H9 (cell line): ENCODE measurements at regions not wholly inside any gene's neighbourhood (a gene's known extent, or its start where the extent isn't known, plus 50 kb on each side); places are given as distances from the start of the nearest gene placed in this dataset.

Source experiments
- DNase-seq: peaks from one replicate; pipeline ENCODE4 v3.0.0-alpha.2; 2017
- H2AFZ ChIP-seq: one replicate; pipeline ENCODE4 v1.6.1; 2013; ENCODE audit warnings: mild to moderate bottlenecking, low read length, control low read depth, moderate library complexity
- H2AK5ac ChIP-seq: 2 replicates; pipeline ENCODE4 v1.6.1; 2013; ENCODE audit warnings: low read length, control low read depth, mixed read lengths; ENCODE audit not compliant: insufficient read length
- H2BK120ac ChIP-seq: one replicate; pipeline ENCODE4 v1.6.1; 2013; ENCODE audit warnings: low read depth, mild to moderate bottlenecking, low read length, control low read depth, inconsistent platforms; ENCODE audit not compliant: poor library complexity, severe bottlenecking
- H2BK12ac ChIP-seq: 2 replicates; pipeline ENCODE4 v1.6.1; 2013; ENCODE audit warnings: low read length, control low read depth, mixed read lengths, low read depth; ENCODE audit not compliant: insufficient read length
- H2BK15ac ChIP-seq: 2 replicates; pipeline ENCODE4 v1.6.1; 2013; ENCODE audit warnings: low read depth, low read length, control low read depth
- H2BK20ac ChIP-seq: one replicate; pipeline ENCODE4 v1.6.1; 2013; ENCODE audit warnings: low read depth, mild to moderate bottlenecking, low read length, control low read depth, inconsistent platforms; ENCODE audit not compliant: poor library complexity, severe bottlenecking
- H2BK5ac ChIP-seq: 2 replicates; pipeline ENCODE4 v1.6.1; 2013; ENCODE audit warnings: low read length, control low read depth, mixed read lengths; ENCODE audit not compliant: insufficient read length
- H3K14ac ChIP-seq: 2 replicates; pipeline ENCODE4 v1.6.1; 2013; ENCODE audit warnings: low read length, control low read depth; ENCODE audit not compliant: insufficient read depth
- H3K18ac ChIP-seq: 2 replicates; pipeline ENCODE4 v1.6.1; 2013; ENCODE audit warnings: low read depth, mild to moderate bottlenecking, mixed read lengths, low read length, control low read depth; ENCODE audit not compliant: insufficient read length
- H3K23ac ChIP-seq: 2 replicates; pipeline ENCODE4 v1.6.1; 2013; ENCODE audit warnings: low read length, control low read depth, mixed read lengths, low read depth; ENCODE audit not compliant: insufficient read length
- H3K23me2 ChIP-seq: 2 replicates; pipeline ENCODE4 v1.6.1; 2013; ENCODE audit warnings: low read depth, mild to moderate bottlenecking, mixed read lengths, low read length, control low read depth; ENCODE audit not compliant: insufficient read length, poor library complexity, severe bottlenecking
- H3K27ac ChIP-seq: 2 replicates; pipeline ENCODE4 v1.5.1; 2013; ENCODE audit warnings: low read length, control low read depth, mixed read lengths, low read depth; ENCODE audit not compliant: insufficient read length
- H3K27me3 ChIP-seq: 2 replicates; pipeline ENCODE4 v1.6.1; 2013; ENCODE audit warnings: low read length, control low read depth, inconsistent platforms; ENCODE audit not compliant: insufficient read depth
- H3K4ac ChIP-seq: 2 replicates; pipeline ENCODE4 v1.6.1; 2013; ENCODE audit warnings: low read depth, mild to moderate bottlenecking, control low read depth, inconsistent platforms, low read length, moderate library complexity
- H3K4me1 ChIP-seq: 2 replicates; pipeline ENCODE4 v1.6.1; 2013; ENCODE audit warnings: low read length, control low read depth, inconsistent platforms; ENCODE audit not compliant: insufficient read depth
- H3K4me2 ChIP-seq: 2 replicates; pipeline ENCODE4 v1.6.1; 2013; ENCODE audit warnings: low read length, control low read depth, mixed read lengths; ENCODE audit not compliant: insufficient read length, insufficient read depth
- H3K56ac ChIP-seq: 2 replicates; pipeline ENCODE4 v1.6.1; 2013; ENCODE audit warnings: low read depth, mild to moderate bottlenecking, mixed read lengths, low read length, control low read depth; ENCODE audit not compliant: insufficient read length
- H3K79me1 ChIP-seq: 2 replicates; pipeline ENCODE4 v1.6.1; 2013; ENCODE audit warnings: low read depth, mild to moderate bottlenecking, moderate library complexity, low read length, control low read depth, inconsistent platforms; ENCODE audit not compliant: insufficient read depth, poor library complexity, severe bottlenecking
- H3K79me2 ChIP-seq: 2 replicates; pipeline ENCODE4 v1.6.1; 2013; ENCODE audit warnings: low read length, control low read depth, inconsistent platforms; ENCODE audit not compliant: insufficient read depth
- H3K9ac ChIP-seq: 2 replicates; pipeline ENCODE4 v1.6.1; 2013; ENCODE audit warnings: low read length, control low read depth, mixed read lengths; ENCODE audit not compliant: insufficient read length; ENCODE audit errors: extremely low read depth
- H3K9me3 ChIP-seq: one replicate; pipeline ENCODE4 v1.6.1; 2013; ENCODE audit warnings: low read depth, low read length, inconsistent platforms; ENCODE audit not compliant: control insufficient read depth
- H3T11ph ChIP-seq: one replicate; pipeline ENCODE4 v1.6.1; 2013; ENCODE audit warnings: mild to moderate bottlenecking, low read length, control low read depth, inconsistent platforms
- H4K20me1 ChIP-seq: one replicate; pipeline ENCODE4 v1.6.1; 2013; ENCODE audit not compliant: control insufficient read depth, insufficient read length, insufficient read depth
- H4K5ac ChIP-seq: 2 replicates; pipeline ENCODE4 v1.6.1; 2013; ENCODE audit warnings: low read depth, mild to moderate bottlenecking, mixed read lengths, low read length, control low read depth; ENCODE audit not compliant: insufficient read length
- H4K8ac ChIP-seq: replicated peaks from 2 replicates; pipeline ENCODE4 v1.6.1; 2013; ENCODE audit warnings: low read length, control low read depth, mixed read lengths, low read depth; ENCODE audit not compliant: insufficient read length
- H4K91ac ChIP-seq: 2 replicates; pipeline ENCODE4 v1.6.1; 2013; ENCODE audit warnings: low read depth, mild to moderate bottlenecking, moderate library complexity, mixed read lengths, low read length, control low read depth; ENCODE audit not compliant: insufficient read length
- H3K27ac Mint-ChIP-seq, 3 experiments: 2 replicates in 2 of 3; 3 replicates in 1 of 3; pipeline ENCODE4 v1.8.0; 2020 to 2021; ENCODE audit warnings: mixed read lengths in 3 of 3, mild to moderate bottlenecking in 1 of 3, moderate library complexity in 1 of 3
- H3K27me3 Mint-ChIP-seq: 2 replicates; pipeline ENCODE4 v1.8.0; 2021; ENCODE audit warnings: low read depth, mild to moderate bottlenecking, moderate library complexity, mixed read lengths
- H3K36me3 Mint-ChIP-seq, 3 experiments: 2 replicates in 2 of 3; 3 replicates in 1 of 3; pipeline ENCODE4 v1.8.0; 2020 to 2021; ENCODE audit warnings: low read depth in 3 of 3, mixed read lengths in 3 of 3; ENCODE audit not compliant: insufficient read depth in 1 of 3
- H3K4me1 Mint-ChIP-seq, 2 experiments: 2 replicates each; pipeline ENCODE4 v1.8.0; 2020; ENCODE audit warnings: mixed read lengths in 2 of 2
- H3K4me3 Mint-ChIP-seq, 2 experiments: 2 replicates in 1 of 2; 3 replicates in 1 of 2; pipeline ENCODE4 v1.8.0; 2020 to 2021; ENCODE audit warnings: mild to moderate bottlenecking in 2 of 2, mixed read lengths in 2 of 2, moderate library complexity in 1 of 2
- H3K9me3 Mint-ChIP-seq, 2 experiments: 2 replicates in 1 of 2; 3 replicates in 1 of 2; pipeline ENCODE4 v1.8.0; 2020; ENCODE audit warnings: mild to moderate bottlenecking in 2 of 2, mixed read lengths in 2 of 2, moderate library complexity in 1 of 2
- CTCF ChIP-seq: fragments of 200-600 bp; sonication (generic); conservative IDR thresholded peaks from 3 replicates; pipeline ENCODE4 v1.8.0; 2021; ENCODE audit warnings: antibody characterized with exemption, mild to moderate bottlenecking
- WGBS: extraction: QIAGEN DNeasy Blood & Tissue Kit; methylation state at CpG from one replicate; pipeline ENCODE4 v1.1.7; 2013; ENCODE audit warnings: missing lambda C conversion rate, low lambda C conversion rate, mixed read lengths; ENCODE audit not compliant: insufficient read length; ENCODE audit errors: extremely low coverage; 5-methylcytosine and 5-hydroxymethylcytosine counted together

- H4K91ac ChIP-seq, result no peak overlapping the region
- no peak overlapping the region for H3K4me2 ChIP-seq
- H2BK12ac ChIP-seq, result no peak overlapping the region
- no peak overlapping the region for H3K23ac ChIP-seq
- TF ChIP-seq CTCF, result no peak
- H2BK5ac ChIP-seq, result no peak overlapping the region
- Mint-ChIP-seq H3K9me3 (no peaks in the 10 kb centered on the region), H3K27me3 (no peaks in the 10 kb centered on the region; the same call in none of the 2 replicates), H3K27ac (no peak overlapping the region), H3K4me1 (peaks cover 0 to 7% of the 10 kb centered on the region in 2 experiments; a peak in 1 of 4 replicates), H3K36me3 (no peaks in the 10 kb centered on the region), H3K4me3 (no peak overlapping the region)
- no peak overlapping the region for H3K14ac ChIP-seq
- no peaks in the 10 kb centered on the region for H4K20me1 ChIP-seq
- H3K56ac ChIP-seq, result no peak overlapping the region
- H3T11ph ChIP-seq, result no peak overlapping the region
- H3K18ac ChIP-seq, result no peak overlapping the region
- no peak overlapping the region for H4K8ac ChIP-seq
- no peaks in the 10 kb centered on the region for H3K23me2 ChIP-seq
- H3K9ac ChIP-seq, result no peak overlapping the region
- no peaks in the 10 kb centered on the region for H3K79me1 ChIP-seq
- H3K27me3 ChIP-seq, result no peaks in the 10 kb centered on the region
- H2BK20ac ChIP-seq, result no peak overlapping the region
- no peak overlapping the region for H2BK120ac ChIP-seq
- H3K27ac ChIP-seq, result no peak overlapping the region
- H3K9me3 ChIP-seq, result no peaks in the 10 kb centered on the region
- DNase-seq, result no peak
- no peak overlapping the region for H3K4ac ChIP-seq
- no peak overlapping the region for H4K5ac ChIP-seq
- no peaks in the 10 kb centered on the region for H3K79me2 ChIP-seq
- H2BK15ac ChIP-seq, result no peak overlapping the region
- WGBS, result 100% methylated on average over 1 of the region's 3 CpGs
- no peak overlapping the region for H2AFZ ChIP-seq
- H3K4me1 ChIP-seq, result no peaks in the 10 kb centered on the region
- H2AK5ac ChIP-seq, result no peak overlapping the region
Measured at GRCh38 chr16:79472426-79472825, 128.1 kb downstream of the MAF start.
